Mucosa of descending colon (tissue), 3 donors: ENCODE measurements at regions not wholly inside any gene's neighbourhood (a gene's known extent, or its start where the extent isn't known, plus 50 kb on each side); places are given as distances from the start of the nearest gene placed in this dataset.
"Not testable (repeated sequence)": the region's sequence is repeated elsewhere in the genome, so short reads cannot be mapped to it uniquely, and the experiment has no call there.

Source experiments
- ATAC-seq: fragments of 200-7000 bp; cut with Tn5 transposase; one replicate; pipeline ENCODE4 v1.9.1; 2020; ENCODE audit warnings: mild to moderate bottlenecking, moderate library complexity
- DNase-seq, 3 donors: peaks; one replicate each; pipeline ENCODE4 v3.0.0-alpha.2; 2020
- H3K36me3 ChIP-seq: fragments of 200-600 bp; one replicate; pipeline ENCODE4 v1.8.0; 2021; ENCODE audit warnings: low read depth, mild to moderate bottlenecking
- H3K4me1 ChIP-seq: fragments of 200-600 bp; one replicate; pipeline ENCODE4 v1.8.0; 2021; ENCODE audit warnings: low read depth, mild to moderate bottlenecking
- H3K4me3 ChIP-seq: fragments of 200-600 bp; one replicate; pipeline ENCODE4 v1.8.0; 2021; ENCODE audit warnings: mild to moderate bottlenecking
- H3K9me3 ChIP-seq: fragments of 200-600 bp; one replicate; pipeline ENCODE4 v1.8.0; 2021; ENCODE audit warnings: mild to moderate bottlenecking
- intact Hi-C, 2 donors: fragments of 100-400 bp; cut with DNase I in 1 of 2; cut with micrococcal nuclease in 1 of 2; formaldehyde crosslinking; loops; one replicate each; pipeline versions ENCODE4 v1.11.0 to v1.11.1; 2022; cut with DNase I, micrococcal nuclease
- TF ChIP-seq, protein P1 (sequence below): fragments of 200-600 bp; IDR thresholded peaks from one replicate; pipeline ENCODE4 v1.8.0; 2022; ENCODE audit warnings: antibody characterized with exemption, mild to moderate bottlenecking
- donor health status: DM: no; HTN: no; CAD: no; lungs with moderate emphysema.
- donor health status: DM: no; HTN: no; CAD: no.
- donor health status: DM: no; HTN: yes; CAD: no.

DNA sequence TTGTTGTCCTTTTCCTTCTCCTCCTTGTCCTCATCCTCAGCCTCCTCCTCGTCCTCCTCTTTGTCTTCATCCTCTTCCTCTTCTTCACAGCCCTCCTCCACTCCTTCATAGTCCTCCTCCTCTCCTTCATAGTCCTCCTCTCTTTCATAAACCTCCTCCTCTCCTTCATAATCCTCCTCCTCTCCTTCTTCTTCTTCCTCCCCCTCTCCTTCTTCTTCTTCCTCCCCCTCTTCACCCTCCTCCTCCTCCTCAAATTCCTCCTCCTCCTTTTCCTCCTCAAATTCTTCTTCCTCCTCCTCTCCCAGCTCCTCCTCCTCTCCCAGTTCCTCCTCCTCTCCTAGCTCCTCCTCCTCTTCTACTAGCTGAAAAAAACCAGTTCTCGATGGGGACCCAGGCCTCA is 143.8 kb upstream of the RADX start:
- DNase-seq = no peak
- Histone ChIP-seq H3K4me3 (no peak overlapping the region), H3K36me3 (no peaks in the 10 kb centered on the region), H3K4me1 (no peaks in the 10 kb centered on the region), H3K9me3 (no peaks in the 10 kb centered on the region)
- intact Hi-C loops = no loop called here
- ATAC-seq = no peak
- TF ChIP-seq, protein P1, sequence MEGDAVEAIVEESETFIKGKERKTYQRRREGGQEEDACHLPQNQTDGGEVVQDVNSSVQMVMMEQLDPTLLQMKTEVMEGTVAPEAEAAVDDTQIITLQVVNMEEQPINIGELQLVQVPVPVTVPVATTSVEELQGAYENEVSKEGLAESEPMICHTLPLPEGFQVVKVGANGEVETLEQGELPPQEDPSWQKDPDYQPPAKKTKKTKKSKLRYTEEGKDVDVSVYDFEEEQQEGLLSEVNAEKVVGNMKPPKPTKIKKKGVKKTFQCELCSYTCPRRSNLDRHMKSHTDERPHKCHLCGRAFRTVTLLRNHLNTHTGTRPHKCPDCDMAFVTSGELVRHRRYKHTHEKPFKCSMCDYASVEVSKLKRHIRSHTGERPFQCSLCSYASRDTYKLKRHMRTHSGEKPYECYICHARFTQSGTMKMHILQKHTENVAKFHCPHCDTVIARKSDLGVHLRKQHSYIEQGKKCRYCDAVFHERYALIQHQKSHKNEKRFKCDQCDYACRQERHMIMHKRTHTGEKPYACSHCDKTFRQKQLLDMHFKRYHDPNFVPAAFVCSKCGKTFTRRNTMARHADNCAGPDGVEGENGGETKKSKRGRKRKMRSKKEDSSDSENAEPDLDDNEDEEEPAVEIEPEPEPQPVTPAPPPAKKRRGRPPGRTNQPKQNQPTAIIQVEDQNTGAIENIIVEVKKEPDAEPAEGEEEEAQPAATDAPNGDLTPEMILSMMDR = no peak

DNA sequence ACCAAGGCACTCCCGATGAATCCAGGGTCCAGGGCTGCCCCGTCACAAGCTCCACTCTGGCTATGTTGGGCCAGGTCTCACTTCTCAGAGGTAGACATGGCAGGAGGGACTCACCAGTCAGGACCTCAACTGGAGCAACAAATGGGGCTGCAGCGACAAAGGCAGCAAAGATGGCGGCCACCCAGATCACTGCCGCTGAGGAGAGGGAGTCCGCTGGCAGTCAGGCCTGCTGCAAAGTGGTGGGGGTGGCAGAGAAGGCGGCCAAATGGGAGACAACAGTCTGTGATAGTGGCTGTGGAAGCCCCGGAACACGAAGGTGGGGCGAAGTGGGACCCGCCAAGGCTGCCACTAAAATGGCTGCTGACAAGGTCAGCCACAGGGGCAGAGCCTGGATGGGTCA is 143.3 kb upstream of the RADX start:
- no peak for ATAC-seq
- Histone ChIP-seq H3K4me3 (no peak overlapping the region), H3K36me3 (no peaks in the 10 kb centered on the region), H3K9me3 (no peaks in the 10 kb centered on the region), H3K4me1 (no peaks in the 10 kb centered on the region)
- TF ChIP-seq, protein P1 = no peak
- intact Hi-C loops = no loop called here
- DNase-seq = no peak

- intact Hi-C loops = no loop called here
- Histone ChIP-seq H3K4me1 (no peaks in the 10 kb centered on the region), H3K4me3 (no peak overlapping the region), H3K36me3 (no peaks in the 10 kb centered on the region), H3K9me3 (no peaks in the 10 kb centered on the region)
- DNase-seq (no peak), ATAC-seq (no peak)
- TF ChIP-seq, protein P1 = no peak
Observed at GRCh38 chrX:106479920-106480319, 131.9 kb upstream of the RADX start.

- TF ChIP-seq, protein P1 = peak; percentile 26
- ATAC-seq (peak; percentile 74), DNase-seq (peak in 1 of 3 donors; percentile 81)
- Histone ChIP-seq H3K4me1 (no peaks in the 10 kb centered on the region), H3K36me3 (no peaks in the 10 kb centered on the region), H3K9me3 (no peaks in the 10 kb centered on the region), H3K4me3 (no peak overlapping the region)
- intact Hi-C loops = no loop called here
Observed at GRCh38 chrX:106481341-106481740, 130.4 kb upstream of the RADX start.

GRCh38 chrX:106484233-106484632 is 127.5 kb upstream of the RADX start:
- intact Hi-C loops = no loop called here
- H3K4me1 ChIP-seq = no peaks in the 10 kb centered on the region
- ATAC-seq (peak; percentile 64), DNase-seq (no peak)
- TF ChIP-seq, protein P1 = no peak
- no peaks in the 10 kb centered on the region for H3K36me3 ChIP-seq
- H3K9me3 ChIP-seq = no peaks in the 10 kb centered on the region
- H3K4me3 ChIP-seq = no peak overlapping the region

DNA sequence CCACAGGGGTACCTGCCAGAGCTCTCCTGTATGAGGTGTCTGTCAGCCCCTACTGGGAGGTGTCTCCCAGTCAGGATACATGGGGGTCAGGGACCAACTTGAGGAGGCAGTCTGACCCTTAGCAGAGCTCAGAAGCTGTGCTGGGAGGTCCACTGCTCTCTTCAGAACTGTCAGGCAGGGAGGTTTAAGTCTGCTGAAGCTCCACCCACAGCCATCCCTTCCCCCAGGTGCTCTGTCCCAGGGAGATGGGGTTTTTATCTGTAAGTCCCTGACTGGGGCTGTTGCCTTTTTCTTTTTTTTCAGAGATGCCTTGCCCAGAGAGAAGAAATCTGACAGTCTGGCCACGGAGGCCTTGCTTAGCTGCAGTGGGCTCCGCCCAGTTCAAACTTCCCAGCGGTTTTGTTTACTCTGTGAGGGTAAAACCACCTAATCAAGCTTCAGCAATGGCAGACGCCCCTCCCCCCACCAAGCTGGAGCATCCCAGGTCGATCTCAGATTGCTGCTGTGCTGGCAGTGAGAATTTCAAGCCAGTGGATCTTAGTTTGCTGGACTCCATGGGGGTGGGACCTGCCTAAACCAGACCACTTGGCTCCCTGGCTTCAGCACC is 118.5 kb upstream of the RADX start:
- ATAC-seq, H3K4me3 ChIP-seq, H3K36me3 ChIP-seq, H3K9me3 ChIP-seq, intact Hi-C loops, H3K4me1 ChIP-seq: not testable (repeated sequence)
- peak; percentile 35 to 62 (median 49) for DNase-seq
